ENCODE measurements at regions not wholly inside any gene's neighbourhood (a gene's known extent, or its start where the extent isn't known, plus 50 kb on each side); places are given as distances from the start of the nearest gene placed in this dataset.

GRCh38 chr20:48098866-48099265 is 313.6 kb upstream of the SULF2 start:
- FAIRE-seq: no peak

DNA sequence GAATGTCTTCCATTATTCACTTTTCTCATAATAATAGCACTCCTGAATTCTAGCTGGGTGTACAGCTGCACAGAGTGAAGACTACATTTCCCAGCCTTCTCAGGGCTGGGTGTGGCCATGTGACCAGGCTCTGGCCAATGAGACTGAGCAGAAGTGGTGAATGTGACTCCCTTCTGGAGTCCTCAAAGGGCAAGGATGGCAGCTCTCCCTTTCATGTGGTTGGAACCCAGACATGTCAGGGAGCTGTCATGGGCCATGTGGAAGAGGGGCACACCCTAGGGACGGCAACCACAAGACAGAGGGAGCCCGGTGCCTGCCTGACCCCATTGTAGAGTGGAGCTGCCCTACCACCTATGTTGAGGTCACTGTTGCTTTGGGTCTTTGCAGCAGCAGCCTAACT is 312.8 kb upstream of the SULF2 start:
- no peak for DNase-seq (ENCODE audit: low spot score)

More at GRCh38 chr20:48098866-48099265, 313.6 kb upstream of the SULF2 start:
- DNase-seq (ENCODE audit: low spot score): no peak

DNA sequence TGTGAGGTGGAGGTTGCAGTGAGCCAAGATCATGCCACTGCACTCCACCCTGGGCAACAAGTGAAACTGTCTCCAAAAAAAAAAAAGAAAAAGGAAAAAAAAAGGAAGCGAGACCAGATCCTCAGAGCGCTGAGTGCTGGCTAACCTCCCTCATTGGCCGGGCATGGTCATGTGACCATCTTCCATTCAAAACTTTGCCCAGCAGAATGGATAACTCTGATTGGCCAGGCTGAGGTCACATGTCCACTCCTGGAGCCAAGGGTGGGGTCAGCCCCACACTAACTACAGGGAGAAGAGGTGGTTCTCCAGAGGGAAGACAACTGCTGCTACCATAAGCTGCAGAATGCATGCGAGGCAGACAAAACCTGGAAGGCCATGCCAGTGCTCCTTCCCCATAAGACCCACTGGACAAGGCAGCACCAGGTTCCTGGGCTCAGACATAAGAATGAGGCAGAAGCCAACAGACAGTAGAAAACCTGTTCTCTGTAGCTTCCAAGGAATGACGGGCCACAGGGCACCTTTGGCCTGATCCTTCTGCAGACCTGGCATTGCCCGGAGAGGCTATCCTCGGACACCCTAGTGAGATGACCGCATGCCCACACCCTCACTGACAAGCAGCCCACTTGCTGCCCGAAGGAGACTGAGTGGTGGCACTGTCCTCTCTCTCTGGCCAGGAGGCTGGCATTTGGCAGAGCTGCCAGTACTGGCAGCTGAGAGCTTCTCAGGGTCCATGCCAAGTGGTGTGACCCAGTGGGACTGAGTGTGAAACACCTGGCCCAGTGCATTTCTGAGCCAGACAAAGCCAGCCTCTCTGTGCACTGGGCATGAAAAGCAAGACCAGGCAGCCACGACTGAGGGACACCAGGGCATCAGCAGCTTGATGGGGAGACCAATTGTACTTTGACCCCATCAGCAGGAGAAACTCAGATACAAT is 311.9 kb upstream of the SULF2 start:
- DNase-seq (ENCODE audit: low spot score) (no peak), FAIRE-seq (no peak)

More for the DNA sequence above, 312.8 kb upstream of the SULF2 start:
- FAIRE-seq: no peak

DNA sequence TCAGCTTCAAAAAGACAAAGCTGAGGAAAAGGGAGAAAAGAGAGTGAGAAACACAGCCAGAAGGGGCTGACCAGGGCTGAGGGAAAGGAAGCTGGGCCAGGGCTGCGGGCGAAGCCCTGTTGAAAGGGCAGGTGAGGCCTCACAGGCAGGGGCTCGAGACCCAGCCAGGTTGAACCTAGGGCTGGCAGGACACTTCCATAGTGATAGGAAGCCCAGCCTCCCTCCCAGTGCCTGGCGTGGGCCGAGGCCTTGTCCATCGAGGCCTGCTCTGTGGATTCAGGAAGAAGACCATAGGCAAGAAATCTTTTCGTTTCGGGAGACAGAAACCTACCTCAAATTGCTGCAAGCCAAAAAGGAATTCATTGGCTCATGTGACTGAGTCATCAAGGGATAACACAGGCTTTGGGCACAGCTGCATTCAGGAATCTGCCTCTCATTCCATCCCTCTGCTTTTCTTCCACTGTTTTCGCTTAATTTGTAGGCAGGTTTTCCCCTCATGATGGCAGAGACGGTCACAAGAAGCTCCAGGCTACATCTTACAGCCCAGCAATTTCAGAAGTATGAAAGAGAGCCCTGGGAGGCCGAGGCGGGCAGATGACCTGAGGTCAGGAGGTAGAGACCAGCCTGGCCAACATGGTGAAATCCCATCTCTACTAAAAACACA is 311.1 kb upstream of the SULF2 start:
- no peak for FAIRE-seq
- no peak for DNase-seq (ENCODE audit: low spot score)

- FAIRE-seq: peak; percentile 63
These were observed 309.7 kb upstream of the SULF2 start for GRCh38 chr20:48094944-48095343.

DNA sequence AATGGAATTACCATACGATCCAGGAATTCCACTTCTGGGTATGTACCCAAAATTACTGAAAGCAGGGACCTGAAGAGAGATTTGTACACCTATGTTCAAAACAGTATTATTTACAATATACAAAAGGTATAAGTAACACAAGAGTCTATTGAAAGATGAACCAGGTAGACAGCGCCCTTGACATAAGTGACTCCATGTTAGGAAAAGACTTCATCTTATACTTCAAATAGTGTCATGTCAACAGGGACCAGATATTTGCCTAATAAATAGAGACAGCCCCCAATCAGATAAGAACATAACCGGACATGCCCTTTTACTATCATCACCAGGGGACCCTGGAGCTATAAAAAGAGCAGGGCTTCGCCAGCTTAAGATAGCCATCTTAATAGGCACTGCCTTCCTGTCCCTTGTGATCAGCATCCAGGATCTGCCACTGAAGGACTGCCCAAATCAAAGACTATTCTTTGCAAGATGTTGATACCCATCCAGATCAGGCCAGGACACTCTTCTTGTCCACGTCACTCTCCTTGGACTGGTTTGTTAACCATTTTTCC is 309.0 kb upstream of the SULF2 start:
- peak; percentile 13 for FAIRE-seq
- no peak for DNase-seq (ENCODE audit: low spot score)

More at GRCh38 chr20:48094944-48095343, 309.7 kb upstream of the SULF2 start:
- no peak for DNase-seq (ENCODE audit: low spot score)

GRCh38 chr20:48092596-48093280 is 307.5 kb upstream of the SULF2 start:
- DNase-seq (ENCODE audit: low spot score) (no peak), FAIRE-seq (no peak)

GRCh38 chr20:48090784-48091183 is 305.5 kb upstream of the SULF2 start:
- DNase-seq (ENCODE audit: low spot score) (no peak), FAIRE-seq (no peak)

GRCh38 chr20:48090314-48090713 is 305.0 kb upstream of the SULF2 start:
- no peak for DNase-seq (ENCODE audit: low spot score)
- no peak for FAIRE-seq

- no peak for FAIRE-seq
These were observed 295.3 kb upstream of the SULF2 start for GRCh38 chr20:48080583-48080982.

DNA sequence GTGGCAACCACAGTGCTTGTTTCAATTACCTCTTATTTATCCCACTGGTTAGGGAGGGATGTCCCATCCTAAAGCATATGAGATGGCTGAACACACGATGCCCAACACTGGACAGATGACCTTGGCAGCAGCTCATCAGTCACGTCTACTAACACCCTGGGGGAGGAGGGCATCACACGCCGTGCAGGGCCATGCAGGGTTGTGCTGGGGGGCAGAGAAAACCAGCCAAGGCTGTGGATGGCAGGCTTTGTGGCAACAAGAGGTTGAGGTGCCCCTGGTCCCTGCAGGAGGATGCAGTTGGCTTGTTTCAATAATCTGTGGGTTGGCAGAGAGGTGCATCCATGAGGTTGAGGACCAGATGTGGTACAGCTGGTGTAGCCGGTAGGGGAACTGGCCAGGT is 293.7 kb upstream of the SULF2 start:
- no peak for FAIRE-seq

More at GRCh38 chr20:48080583-48080982, 295.3 kb upstream of the SULF2 start:
- DNase-seq (ENCODE audit: low spot score): no peak

DNA sequence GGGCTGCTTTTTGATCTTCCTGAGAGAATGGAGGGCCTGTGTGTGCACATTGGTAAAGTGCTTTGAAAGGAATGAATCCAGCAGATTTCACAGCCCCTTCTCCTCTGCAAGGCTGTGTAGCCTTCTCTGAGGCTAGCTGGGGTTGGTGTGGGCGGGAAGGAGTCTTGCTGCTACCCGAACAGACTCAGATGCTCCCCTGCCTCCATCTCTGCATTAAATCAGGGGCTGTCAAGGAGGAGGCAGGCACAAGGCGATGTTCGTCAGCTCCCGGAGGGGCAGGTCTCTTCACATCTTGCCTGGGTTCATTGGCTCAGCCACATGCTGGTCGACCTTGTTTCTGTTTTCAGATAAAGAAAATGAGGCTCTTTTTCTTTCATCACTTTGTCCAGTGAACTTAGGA is 291.5 kb upstream of the SULF2 start:
- FAIRE-seq (peak; percentile 46), DNase-seq (ENCODE audit: low spot score) (no peak)

More for the DNA sequence above, 293.7 kb upstream of the SULF2 start:
- DNase-seq (ENCODE audit: low spot score): no peak

DNA sequence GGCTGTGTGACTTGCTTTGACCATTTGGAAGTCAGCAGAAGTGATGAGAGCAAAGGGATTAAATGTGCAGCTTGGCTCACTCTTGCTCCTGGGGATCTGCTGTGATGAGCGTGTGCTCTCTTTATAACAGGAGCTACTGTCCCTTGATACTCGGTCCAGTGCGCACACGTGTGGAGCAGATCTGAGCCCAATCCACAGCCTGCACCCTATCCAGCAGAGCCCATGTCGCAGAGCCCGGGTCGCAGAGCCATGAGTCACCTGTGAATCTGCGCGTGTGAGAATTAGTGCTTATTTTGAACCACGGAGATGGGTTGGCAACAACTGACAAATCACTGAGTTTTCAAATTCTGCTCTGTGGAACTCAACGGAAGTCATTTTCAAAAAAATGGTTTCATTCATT is 291.0 kb upstream of the SULF2 start:
- DNase-seq (ENCODE audit: low spot score) (no peak), FAIRE-seq (no peak)

- FAIRE-seq (no peak), DNase-seq (ENCODE audit: low spot score) (no peak)
These were observed 290.4 kb upstream of the SULF2 start for GRCh38 chr20:48075591-48076174.

GRCh38 chr20:48070991-48071652 is 285.8 kb upstream of the SULF2 start:
- FAIRE-seq (no peak), DNase-seq (ENCODE audit: low spot score) (no peak)

DNA sequence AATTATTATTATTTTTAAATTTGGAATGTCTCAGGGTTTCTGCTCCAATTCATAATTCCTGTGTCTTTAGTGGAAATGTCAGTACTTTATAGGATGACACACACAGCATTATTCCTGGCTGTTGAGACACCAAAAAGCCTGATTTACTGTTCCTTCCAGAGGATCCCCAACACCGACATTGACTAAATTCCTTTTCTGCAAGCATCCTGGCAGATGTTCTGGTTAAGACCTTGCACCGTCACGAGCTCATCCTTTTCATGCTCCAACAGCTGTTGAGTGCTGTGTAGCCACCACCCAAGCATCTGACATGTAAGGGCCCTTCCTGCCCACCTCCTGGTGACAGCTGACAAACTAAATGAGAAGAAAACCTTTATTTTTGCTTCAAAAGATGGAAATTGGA is 284.3 kb upstream of the SULF2 start:
- DNase-seq (ENCODE audit: low spot score): no peak
- peak; percentile 23 for FAIRE-seq

GRCh38 chr20:48066851-48067250 is 281.6 kb upstream of the SULF2 start:
- DNase-seq (ENCODE audit: low spot score): no peak
- no peak for FAIRE-seq

- DNase-seq (ENCODE audit: low spot score) (no peak), FAIRE-seq (peak; percentile 20)
These were observed 281.0 kb upstream of the SULF2 start for GRCh38 chr20:48066246-48066645.

DNA sequence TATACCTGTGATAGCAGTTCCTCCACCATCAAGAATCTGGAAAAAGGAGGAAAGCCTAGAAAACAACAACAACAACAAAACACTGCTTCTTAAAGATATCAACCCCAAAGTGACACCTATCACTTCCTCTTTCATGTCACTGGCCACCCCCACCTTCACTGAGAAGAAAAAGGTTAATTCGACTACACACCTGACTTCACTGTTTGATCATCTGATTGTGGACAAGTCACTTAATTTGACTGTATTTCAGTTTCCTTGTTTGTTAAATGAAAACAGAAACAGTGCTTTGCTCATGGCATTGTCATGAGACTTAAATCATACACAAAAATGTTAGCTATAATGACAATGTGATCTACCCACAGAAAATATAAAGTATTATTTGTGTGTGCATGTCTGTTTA is 280.6 kb upstream of the SULF2 start:
- no peak for DNase-seq (ENCODE audit: low spot score)
- FAIRE-seq: no peak

GRCh38 chr20:48064929-48065328 is 279.6 kb upstream of the SULF2 start:
- no peak for DNase-seq (ENCODE audit: low spot score)
- no peak for FAIRE-seq

Measured in urothelium cell line (cell line).